ENCODE measurements at regions not wholly inside any gene's neighbourhood (a gene's known extent, or its start where the extent isn't known, plus 50 kb on each side); places are given as distances from the start of the nearest gene placed in this dataset.

DNA sequence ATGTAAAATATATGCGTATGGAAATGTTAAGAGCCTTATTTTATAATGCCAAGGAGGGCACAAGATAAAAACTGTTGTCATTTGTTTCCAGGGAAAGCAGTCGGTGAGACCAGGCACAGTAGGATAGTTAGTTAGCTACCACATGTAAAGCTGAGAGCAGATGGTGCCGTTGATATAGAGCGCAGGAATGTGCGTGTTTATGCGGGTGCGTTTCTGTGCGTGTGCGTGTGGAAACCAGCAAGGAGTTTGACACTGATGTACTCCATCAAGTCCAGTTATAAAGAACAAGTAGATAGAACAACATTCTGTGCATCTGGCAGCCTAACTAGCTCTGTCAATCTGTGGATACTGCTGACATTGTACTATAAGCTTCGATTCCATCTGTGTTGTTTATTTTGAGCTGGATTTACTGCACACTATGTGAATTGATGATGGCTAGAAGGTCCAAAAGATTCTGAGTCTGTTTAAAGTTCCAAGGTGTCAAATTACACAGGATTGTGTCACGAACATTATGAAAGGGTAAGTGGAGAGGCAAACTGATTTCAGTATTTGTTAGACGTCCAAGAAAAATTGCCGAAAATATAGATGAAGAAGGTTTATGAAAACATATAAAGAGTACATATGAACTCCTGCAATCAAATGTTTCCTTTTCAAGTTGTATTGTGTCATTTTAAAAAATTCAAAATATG lies 494.9 kb upstream of the MEF2C start:
- Histone ChIP-seq H3K36me3 (replicated peaks; ENCODE audit: insufficient read depth, low read depth) (no peaks in the 10 kb centered on the region), H3K27ac (no peak overlapping the region), H3K9me2 (replicated peaks; ENCODE audit: insufficient read depth) (no peaks in the 10 kb centered on the region), H2AFZ (no peak overlapping the region), H3K79me2 (no peaks in the 10 kb centered on the region), H3K9me3 (ENCODE audit: low read depth) (no peaks in the 10 kb centered on the region), H3K27me3 (no peaks in the 10 kb centered on the region), H3K4me2 (no peak overlapping the region), H3K4me3 (no peak overlapping the region), H3K4me1 (ENCODE audit: insufficient read depth) (no peaks in the 10 kb centered on the region), H4K20me1 (ENCODE audit: insufficient read depth, poor library complexity, severe bottlenecking) (no peaks in the 10 kb centered on the region)
- 72% methylated on average over 13 of the region's 13 CpGs for WGBS (ENCODE audit: low lambda C conversion rate, missing lambda C conversion rate)
- TF ChIP-seq EZH2 (IDR thresholded peaks at IDR 0.05; ENCODE audit: borderline replicate concordance) (no peak), EZH2phosphoT487 (IDR thresholded peaks at IDR 0.05; ENCODE audit: low read depth, severe bottlenecking, unreplicated experiment) (no peak), CTCF (IDR thresholded peaks at IDR 0.05; ENCODE audit: poor library complexity) (no peak)
- DNase-seq (ENCODE audit: low spot score) = no peak

- H3K27ac ChIP-seq = no peak overlapping the region
- H3K36me3 ChIP-seq (replicated peaks; ENCODE audit: insufficient read depth, low read depth) = no peaks in the 10 kb centered on the region
- H2AFZ ChIP-seq = no peak overlapping the region
- no peak for DNase-seq (ENCODE audit: low spot score)
- H3K9me2 ChIP-seq (replicated peaks; ENCODE audit: insufficient read depth) = no peaks in the 10 kb centered on the region
- H3K4me1 ChIP-seq (ENCODE audit: insufficient read depth) = no peaks in the 10 kb centered on the region
- no peak for TF ChIP-seq CTCF (IDR thresholded peaks at IDR 0.05; ENCODE audit: poor library complexity)
- no peak for TF ChIP-seq EZH2phosphoT487 (IDR thresholded peaks at IDR 0.05; ENCODE audit: low read depth, severe bottlenecking, unreplicated experiment)
- H3K4me2 ChIP-seq = no peak overlapping the region
- no peaks in the 10 kb centered on the region for H4K20me1 ChIP-seq (ENCODE audit: insufficient read depth, poor library complexity, severe bottlenecking)
- H3K4me3 ChIP-seq = no peak overlapping the region
- no peaks in the 10 kb centered on the region for H3K9me3 ChIP-seq (ENCODE audit: low read depth)
- no peaks in the 10 kb centered on the region for H3K79me2 ChIP-seq
- no peaks in the 10 kb centered on the region for H3K27me3 ChIP-seq
These were observed 492.0 kb upstream of the MEF2C start for GRCh38 chr5:89374818-89375521.

GRCh38 chr5:89374144-89374784 lies 491.3 kb upstream of the MEF2C start:
- H4K20me1 ChIP-seq (ENCODE audit: insufficient read depth, poor library complexity, severe bottlenecking) = no peaks in the 10 kb centered on the region
- H3K36me3 ChIP-seq (replicated peaks; ENCODE audit: insufficient read depth, low read depth) = no peaks in the 10 kb centered on the region
- no peaks in the 10 kb centered on the region for H3K79me2 ChIP-seq
- no peaks in the 10 kb centered on the region for H3K9me2 ChIP-seq (replicated peaks; ENCODE audit: insufficient read depth)
- H3K4me1 ChIP-seq (ENCODE audit: insufficient read depth) = no peaks in the 10 kb centered on the region
- no peak overlapping the region for H2AFZ ChIP-seq
- no peak overlapping the region for H3K4me3 ChIP-seq
- TF ChIP-seq EZH2phosphoT487 (IDR thresholded peaks at IDR 0.05; ENCODE audit: low read depth, severe bottlenecking, unreplicated experiment) (no peak), EZH2 (IDR thresholded peaks at IDR 0.05; ENCODE audit: borderline replicate concordance) (no peak), CTCF (IDR thresholded peaks at IDR 0.05; ENCODE audit: poor library complexity) (no peak)
- no peak overlapping the region for H3K27ac ChIP-seq
- WGBS (ENCODE audit: low lambda C conversion rate, missing lambda C conversion rate) = 97% methylated on average over 1 of the region's 1 CpG
- H3K4me2 ChIP-seq = no peak overlapping the region
- no peaks in the 10 kb centered on the region for H3K9me3 ChIP-seq (ENCODE audit: low read depth)
- no peaks in the 10 kb centered on the region for H3K27me3 ChIP-seq
- no peak for DNase-seq (ENCODE audit: low spot score)
